ENCODE measurements at regions not wholly inside any gene's neighbourhood (a gene's known extent, or its start where the extent isn't known, plus 50 kb on each side); places are given as distances from the start of the nearest gene placed in this dataset.

- DNase-seq (ENCODE audit: low read depth) (peak; percentile 63), FAIRE-seq (no peak)
- Histone ChIP-seq H3K36me3 (ENCODE audit: control insufficient read depth, insufficient read depth, low read length) (no peaks in the 10 kb centered on the region), H3K4me3 (ENCODE audit: low read depth, low read length) (no peak overlapping the region), H3K27me3 (ENCODE audit: control insufficient read depth, insufficient read depth, low read length) (no peaks in the 10 kb centered on the region)
- TF ChIP-seq CTCF (IDR thresholded peaks at IDR 0.05; ENCODE audit: insufficient read depth, low read length, severe bottlenecking), result no peak
Observed at GRCh38 chr6:82832811-82833210, 232.8 kb downstream of the UBE3D start.

GRCh38 chr6:82833481-82833880, 232.2 kb downstream of the UBE3D start:
- DNase-seq (ENCODE audit: low read depth), result no peak
- no peaks in the 10 kb centered on the region for H3K36me3 ChIP-seq (ENCODE audit: control insufficient read depth, insufficient read depth, low read length)
- no peak for FAIRE-seq
- no peak overlapping the region for H3K4me3 ChIP-seq (ENCODE audit: low read depth, low read length)
- TF ChIP-seq CTCF (IDR thresholded peaks at IDR 0.05; ENCODE audit: insufficient read depth, low read length, severe bottlenecking), result no peak
- H3K27me3 ChIP-seq (ENCODE audit: control insufficient read depth, insufficient read depth, low read length), result no peaks in the 10 kb centered on the region

- FAIRE-seq, result no peak
- DNase-seq (ENCODE audit: low read depth), result no peak
Observed at GRCh38 chr6:82836022-82836575, 229.5 kb downstream of the UBE3D start.

GRCh38 chr6:82840571-82840970, 225.1 kb downstream of the UBE3D start:
- FAIRE-seq, result no peak
- Histone ChIP-seq H3K27me3 (ENCODE audit: control insufficient read depth, insufficient read depth, low read length) (no peaks in the 10 kb centered on the region), H3K36me3 (ENCODE audit: control insufficient read depth, insufficient read depth, low read length) (no peaks in the 10 kb centered on the region), H3K4me3 (ENCODE audit: low read depth, low read length) (no peak overlapping the region)
- peak; percentile 7 for DNase-seq (ENCODE audit: low read depth)
- no peak for TF ChIP-seq CTCF (IDR thresholded peaks at IDR 0.05; ENCODE audit: insufficient read depth, low read length, severe bottlenecking)

More at GRCh38 chr6:82836022-82836575, 229.5 kb downstream of the UBE3D start:
- no peaks in the 10 kb centered on the region for H3K27me3 ChIP-seq (ENCODE audit: control insufficient read depth, insufficient read depth, low read length)
- TF ChIP-seq CTCF (IDR thresholded peaks at IDR 0.05; ENCODE audit: insufficient read depth, low read length, severe bottlenecking), result no peak
- H3K4me3 ChIP-seq (ENCODE audit: low read depth, low read length), result no peak overlapping the region
- H3K36me3 ChIP-seq (ENCODE audit: control insufficient read depth, insufficient read depth, low read length), result no peaks in the 10 kb centered on the region

GRCh38 chr6:82841309-82841708, 224.3 kb downstream of the UBE3D start:
- TF ChIP-seq CTCF (IDR thresholded peaks at IDR 0.05; ENCODE audit: insufficient read depth, low read length, severe bottlenecking), result no peak
- H3K4me3 ChIP-seq (ENCODE audit: low read depth, low read length), result no peak overlapping the region
- no peaks in the 10 kb centered on the region for H3K27me3 ChIP-seq (ENCODE audit: control insufficient read depth, insufficient read depth, low read length)
- no peak for FAIRE-seq
- no peaks in the 10 kb centered on the region for H3K36me3 ChIP-seq (ENCODE audit: control insufficient read depth, insufficient read depth, low read length)
- no peak for DNase-seq (ENCODE audit: low read depth)
